ENCODE measurements at regions not wholly inside any gene's neighbourhood (a gene's known extent, or its start where the extent isn't known, plus 50 kb on each side); places are given as distances from the start of the nearest gene placed in this dataset.
"Not testable (repeated sequence)": the region's sequence is repeated elsewhere in the genome, so short reads cannot be mapped to it uniquely, and the experiment has no call there.

DNA sequence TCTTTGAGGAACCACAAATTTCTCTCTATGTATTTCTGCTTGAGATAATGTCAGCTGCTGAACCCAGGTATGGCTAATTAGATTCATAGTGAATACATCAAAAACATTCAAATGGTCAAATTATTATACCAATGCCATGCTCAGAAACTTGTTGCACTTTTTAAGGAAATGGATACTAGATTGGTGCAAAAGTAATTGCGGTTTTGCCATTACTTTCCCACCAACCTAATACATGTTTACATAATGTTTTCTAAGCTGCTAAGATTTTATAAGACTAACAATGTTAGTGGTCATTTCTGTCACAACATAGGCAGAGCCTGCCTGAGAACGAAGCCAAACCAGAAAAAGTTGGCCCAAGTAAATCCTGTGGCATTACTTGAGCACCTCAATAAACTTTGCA is 568.2 kb upstream of the LRATD1 start:
- no peak for DNase-seq (ENCODE audit: low spot score)

DNA sequence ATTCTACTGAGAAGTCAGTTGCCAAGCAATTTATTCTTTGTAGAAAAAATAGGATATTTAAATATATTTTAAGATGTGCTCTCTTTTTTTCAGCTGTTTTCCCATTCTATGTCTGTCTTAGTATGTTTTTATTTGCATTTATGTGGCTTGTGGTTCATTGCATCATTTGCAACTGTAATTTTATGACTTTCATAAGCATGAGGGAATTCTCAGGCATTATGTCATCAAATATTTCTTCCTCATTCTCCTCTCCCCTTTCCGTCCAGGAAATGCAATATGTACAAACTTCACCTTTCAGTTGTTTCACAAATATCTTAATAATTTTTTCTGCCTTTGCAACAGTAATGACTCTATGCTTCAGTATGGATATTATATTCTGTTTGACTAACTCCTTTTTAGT is 560.2 kb upstream of the LRATD1 start:
- no peak for DNase-seq (ENCODE audit: low spot score)

DNA sequence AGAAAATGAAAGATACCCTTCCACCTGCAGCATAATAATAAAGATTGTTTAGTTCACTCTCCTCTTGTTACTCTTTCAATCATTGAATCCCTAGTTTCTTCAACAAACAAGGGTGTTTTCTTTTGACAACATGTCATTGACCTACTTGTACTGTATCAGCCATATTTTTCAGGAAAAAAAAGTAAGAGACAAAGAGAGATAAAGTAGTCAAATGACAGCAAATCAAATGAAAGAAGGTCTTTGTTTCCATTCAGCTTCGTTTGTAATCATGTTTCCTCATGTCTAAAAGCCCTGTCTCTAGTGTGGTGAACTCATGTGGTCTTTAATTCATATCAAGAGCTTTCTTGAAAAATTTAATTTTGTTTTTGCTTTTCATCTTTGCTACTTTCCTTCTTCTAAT is 557.8 kb upstream of the LRATD1 start:
- DNase-seq (ENCODE audit: low spot score) = no peak

DNA sequence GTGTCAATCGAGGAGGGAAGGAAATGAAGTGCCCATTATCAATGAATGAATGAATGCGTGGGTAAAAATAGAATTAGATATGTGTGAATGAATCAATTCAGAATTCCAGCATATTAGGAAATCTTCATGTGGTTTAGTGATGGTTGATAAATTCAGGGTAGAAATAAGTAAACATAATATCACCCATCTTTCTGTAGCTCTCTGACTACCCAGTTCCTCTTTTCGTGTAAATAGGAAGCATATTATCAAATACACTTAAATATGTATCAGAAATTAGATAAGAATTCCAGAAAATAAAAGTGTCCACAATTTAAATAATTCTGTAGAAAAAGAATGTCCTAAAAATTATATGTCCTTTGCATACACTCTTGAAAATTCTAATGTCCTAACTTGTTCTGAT is 552.9 kb upstream of the LRATD1 start:
- DNase-seq (ENCODE audit: low spot score) = no peak

DNA sequence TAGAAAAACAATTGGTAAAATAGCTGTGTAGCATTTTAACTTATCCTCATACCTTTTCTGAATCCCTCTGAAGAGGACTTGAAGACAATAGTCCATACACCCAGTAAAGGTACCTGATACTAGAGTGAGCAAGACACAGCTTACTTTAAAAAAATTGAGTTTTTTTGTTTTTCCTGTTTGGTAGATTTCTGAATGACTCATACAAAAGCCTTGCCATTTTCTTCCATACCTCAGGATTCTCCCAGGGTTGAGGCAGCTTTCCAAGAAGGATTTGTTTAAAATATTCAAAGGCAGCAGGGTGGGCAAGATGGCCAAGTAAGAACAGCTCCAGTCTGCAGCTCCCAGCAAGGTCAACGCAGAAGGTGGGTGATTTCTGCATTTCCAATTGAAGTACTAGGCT is 551.0 kb upstream of the LRATD1 start:
- DNase-seq (ENCODE audit: low spot score) = no peak

DNA sequence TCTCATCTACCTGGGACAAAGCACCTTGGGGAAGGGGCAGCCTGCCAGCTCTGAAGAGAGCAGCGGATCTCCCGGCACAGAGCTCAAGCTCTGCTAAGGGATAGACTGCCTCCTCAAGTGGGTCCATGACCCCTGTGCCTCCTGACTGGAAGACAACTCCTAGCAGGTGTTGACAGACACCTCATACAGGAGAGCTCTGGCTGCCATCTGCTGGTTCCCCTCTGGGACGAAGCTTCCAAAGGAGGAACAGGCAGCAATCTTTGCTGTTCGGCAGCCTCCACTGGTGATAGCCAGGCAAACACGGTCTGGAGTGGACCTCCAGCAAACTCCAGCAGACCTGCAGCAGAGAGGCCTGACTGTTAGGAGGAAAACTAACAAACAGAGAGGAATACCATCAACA is 549.9 kb upstream of the LRATD1 start:
- DNase-seq (ENCODE audit: low spot score) = no peak

DNA sequence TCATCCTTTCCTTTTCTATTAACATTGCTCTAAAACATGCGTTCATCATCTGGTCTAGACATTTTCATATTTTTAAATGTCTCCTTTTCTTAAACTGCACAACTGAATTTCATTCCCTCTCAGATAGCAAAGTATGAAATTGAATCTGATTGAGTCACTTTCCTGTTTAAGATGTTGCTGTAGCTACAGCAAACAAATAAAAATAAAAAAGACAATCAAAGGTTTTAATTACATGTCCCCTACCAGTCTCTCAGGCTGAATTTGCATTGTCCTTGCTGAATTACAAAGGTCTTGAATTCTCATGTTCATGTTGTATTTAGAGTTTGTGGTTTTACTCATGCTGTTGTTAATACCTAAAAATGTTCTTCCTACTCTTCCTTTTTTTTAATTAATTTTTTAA is 537.9 kb upstream of the LRATD1 start:
- DNase-seq (ENCODE audit: low spot score) = no peak

DNA sequence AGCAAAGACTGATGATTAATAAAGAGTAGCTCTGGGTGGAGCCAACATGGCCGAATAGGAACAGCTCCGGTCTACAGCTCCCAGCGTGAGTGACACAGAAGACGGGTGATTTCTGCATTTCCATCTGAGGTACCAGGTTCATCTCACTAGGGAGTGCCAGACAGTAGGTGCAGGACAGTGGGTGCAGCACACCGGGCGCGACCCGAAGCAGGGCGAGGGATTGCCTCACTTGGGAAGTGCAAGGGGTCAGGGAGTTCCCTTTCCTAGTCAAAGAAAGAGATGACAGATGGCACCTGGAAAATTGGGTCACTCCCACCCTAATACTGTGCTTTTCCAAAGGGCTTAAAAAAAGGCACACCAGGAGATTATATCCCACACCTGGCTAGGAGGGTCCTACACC is 533.4 kb upstream of the LRATD1 start:
- DNase-seq (ENCODE audit: low spot score) = not testable (repeated sequence)

DNA sequence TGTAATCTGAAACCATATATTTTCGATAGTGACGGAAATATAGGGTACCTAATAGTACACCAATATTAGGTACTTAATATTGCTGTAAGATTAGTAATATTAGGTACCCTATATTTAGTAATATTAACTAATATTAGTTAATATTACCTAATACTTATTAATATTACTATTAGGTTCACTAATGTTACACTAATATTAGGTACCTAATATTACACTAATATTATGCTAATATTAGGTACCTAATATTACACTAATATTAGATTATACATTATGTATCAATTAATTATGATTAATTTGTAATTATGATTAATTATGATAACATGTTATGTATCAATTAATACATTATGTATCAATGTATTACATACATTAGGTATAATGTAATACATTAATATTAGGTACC is 518.2 kb upstream of the LRATD1 start:
- DNase-seq (ENCODE audit: low spot score) = no peak

DNA sequence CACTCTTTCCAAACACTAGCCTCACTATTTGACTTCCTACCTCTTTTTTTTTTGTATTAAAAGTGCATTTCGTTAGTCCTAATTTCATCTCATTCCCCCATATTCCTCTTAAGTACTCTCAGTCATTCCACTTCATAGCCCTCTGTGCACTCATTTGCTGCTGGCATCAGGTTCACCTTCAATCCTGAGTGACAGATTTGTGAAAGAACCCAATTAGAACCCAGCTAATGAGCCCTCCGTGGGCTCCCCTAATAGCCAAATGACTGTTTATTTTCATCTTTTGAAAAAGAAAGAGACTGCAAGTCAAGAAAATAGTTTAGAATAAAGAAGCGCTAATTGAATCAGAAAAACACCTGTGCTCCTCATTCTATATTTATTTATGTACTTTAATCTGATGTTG is 512.1 kb upstream of the LRATD1 start:
- DNase-seq (ENCODE audit: low spot score) = no peak

DNA sequence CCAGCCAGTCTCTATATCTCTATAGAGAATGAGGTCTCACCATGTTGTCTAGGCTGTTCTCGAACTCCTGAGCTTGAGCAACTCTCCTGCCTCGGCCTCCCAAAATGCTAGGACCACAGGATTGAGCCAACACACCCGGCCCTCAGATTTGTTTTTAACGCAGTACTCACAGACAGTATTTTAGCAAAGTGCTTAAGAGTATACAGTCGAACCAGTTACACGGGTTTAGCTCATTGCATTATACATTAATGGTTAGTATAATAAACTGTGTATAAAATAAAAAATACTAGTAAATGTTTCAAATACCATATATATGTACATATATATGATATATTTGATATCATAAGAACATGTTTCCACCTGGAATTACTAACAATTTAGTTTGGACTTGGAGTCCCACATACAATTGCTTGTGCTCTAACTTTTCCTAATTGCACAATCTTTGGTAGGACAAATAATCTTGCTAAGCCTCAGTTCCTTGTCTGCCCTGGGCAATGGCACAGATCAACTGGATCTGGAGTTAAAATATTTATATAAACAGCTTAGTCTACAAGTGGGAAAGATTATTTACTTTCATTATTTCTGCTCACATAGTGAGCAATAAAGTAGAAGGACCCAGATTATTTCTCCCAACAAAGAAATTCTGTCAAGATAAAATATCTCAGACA is 508.9 kb upstream of the LRATD1 start:
- DNase-seq (ENCODE audit: low spot score) = no peak

DNA sequence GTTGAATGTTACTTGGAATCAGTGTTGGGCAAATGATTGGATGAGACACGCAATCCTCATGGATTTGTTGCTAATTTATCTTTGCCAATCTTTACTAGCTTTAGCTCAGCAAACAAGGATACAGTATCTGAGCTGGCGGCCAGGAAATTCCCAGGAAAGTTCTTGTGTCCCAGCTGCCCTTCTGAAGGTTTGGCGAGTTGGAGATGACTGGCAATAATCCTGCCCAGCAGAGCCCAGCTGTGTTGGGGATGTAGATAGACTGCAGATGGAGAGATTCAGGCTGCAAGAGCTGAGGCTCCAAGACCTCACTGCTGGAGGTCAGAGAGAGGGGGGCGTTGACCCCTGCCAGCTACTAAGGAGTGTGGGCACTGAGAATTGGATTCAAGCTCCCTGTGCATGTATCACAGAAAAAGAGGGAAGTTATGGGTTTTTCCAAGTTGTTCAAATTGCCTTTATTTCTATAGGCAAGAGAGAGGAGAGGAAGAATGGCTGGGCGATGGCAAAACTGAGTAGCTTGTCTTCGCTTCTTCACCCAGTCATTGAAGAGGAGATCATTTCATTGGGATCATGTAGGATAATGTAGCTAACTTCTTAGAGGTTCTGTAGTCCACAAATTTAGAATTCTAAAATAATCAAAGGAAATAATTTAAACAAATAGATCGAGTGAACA is 506.8 kb upstream of the LRATD1 start:
- DNase-seq (ENCODE audit: low spot score) = no peak

DNA sequence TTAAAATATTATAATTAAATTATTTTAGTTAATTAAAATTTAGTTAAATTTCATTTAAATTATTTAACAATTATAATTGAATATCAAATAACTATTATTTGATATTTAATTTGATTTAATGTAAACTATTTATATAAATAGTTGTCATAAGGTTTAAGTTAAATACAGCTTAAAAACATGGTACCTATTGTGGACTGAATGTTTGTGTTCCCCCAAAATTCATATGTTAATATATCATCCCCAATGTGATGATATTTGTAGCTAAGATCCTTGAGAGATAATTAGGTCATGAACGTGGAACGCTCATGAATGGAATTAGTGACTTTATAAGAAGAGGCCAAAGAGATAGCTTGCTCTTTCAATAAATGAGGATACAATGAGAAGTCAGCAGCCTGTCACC is 505.7 kb upstream of the LRATD1 start:
- DNase-seq (ENCODE audit: low spot score) = no peak

DNA sequence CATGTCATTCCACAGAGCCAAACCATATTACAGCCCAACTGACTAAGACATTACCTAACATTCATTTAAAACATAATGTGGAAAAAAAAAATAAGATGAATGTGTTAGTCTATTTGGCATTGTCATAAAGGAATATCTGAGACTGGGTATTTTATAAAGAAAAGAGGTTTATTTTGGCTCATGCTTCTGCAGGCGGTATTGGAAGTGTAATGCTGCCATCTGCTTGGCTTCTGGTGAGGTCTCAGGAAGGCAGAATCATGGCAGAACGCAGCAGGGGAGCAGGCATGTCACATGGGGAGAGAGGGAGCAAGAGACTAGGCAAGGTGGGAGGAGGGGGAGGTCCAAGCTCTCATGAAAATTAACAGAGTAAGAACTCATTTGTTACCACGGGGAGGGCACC is 504.8 kb upstream of the LRATD1 start:
- no peak for DNase-seq (ENCODE audit: low spot score)

DNA sequence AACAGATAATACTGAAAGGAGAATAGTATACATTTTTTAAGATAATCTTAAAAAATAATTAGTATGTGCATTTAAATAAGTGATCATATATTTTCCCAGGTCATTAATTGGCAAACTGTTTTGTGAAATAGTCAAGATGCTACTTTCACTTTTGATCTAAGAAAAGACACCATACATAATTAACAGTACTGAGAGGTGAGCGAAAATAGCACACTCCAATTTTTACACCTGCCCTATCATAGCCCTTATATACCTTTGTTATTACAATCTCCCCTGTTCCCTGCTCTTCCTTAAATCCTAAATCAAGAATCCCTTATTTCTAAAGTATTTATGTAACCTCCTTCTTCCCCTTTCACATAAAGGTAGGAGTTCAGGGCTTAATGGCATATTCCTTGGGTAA is 500.1 kb upstream of the LRATD1 start:
- no peak for DNase-seq (ENCODE audit: low spot score)

DNA sequence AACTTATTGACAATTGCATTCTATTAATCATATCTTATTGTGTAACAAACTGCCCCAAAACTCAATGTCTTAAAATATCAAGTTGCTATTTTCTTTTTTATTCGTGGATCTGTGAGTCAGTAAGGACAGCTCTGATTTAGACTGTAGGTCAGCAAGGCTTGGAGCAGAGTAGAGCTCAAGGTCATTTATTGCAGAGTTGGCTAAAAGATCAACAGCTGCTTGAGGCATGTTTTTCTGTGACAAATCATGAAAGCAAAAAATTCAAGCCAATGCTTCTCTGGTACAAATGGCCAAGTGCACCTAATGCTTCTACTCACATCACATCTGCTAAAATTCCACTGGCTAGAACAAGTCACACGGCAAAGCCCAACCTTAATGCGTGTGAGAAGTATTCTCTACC is 497.7 kb upstream of the LRATD1 start:
- no peak for DNase-seq (ENCODE audit: low spot score)

DNA sequence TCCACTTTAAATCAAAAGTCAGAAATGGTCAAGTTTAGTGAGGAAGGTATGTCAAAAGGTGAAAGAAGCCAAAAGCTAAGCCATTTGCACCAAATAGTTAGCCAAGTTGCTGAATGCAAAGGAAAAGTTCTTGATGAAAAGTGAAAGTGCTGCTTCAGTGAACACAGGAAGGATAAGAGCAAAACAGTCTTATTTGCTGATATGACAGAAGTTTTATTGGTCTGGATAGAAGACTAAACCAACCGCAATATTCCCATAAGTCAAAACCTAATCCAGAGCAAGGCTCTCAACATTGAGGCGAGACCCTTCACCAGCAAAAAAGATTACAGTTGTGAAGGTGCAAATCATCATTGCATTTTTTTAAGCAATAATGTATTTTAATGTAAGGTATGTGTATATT is 496.5 kb upstream of the LRATD1 start:
- DNase-seq (ENCODE audit: low spot score) = no peak

DNA sequence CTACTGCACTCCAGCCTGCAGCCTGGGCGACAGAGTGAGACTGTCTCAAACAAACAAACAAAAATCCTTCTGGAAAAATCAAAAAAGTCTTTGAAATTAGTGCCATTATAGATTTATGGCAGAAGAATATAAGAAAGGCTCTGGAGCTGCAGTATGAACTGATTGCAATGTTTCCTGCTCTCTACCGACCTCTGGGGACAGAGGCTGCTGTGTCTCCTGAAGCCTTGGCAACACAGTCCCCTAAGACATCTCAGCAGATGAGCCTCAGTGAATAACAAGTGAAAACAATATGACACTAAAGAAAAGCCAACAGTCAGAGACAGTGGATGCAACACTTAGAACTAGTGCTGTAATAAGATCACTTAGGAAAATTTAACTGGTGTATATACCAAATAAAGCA is 494.9 kb upstream of the LRATD1 start:
- no peak for DNase-seq (ENCODE audit: low spot score)

DNA sequence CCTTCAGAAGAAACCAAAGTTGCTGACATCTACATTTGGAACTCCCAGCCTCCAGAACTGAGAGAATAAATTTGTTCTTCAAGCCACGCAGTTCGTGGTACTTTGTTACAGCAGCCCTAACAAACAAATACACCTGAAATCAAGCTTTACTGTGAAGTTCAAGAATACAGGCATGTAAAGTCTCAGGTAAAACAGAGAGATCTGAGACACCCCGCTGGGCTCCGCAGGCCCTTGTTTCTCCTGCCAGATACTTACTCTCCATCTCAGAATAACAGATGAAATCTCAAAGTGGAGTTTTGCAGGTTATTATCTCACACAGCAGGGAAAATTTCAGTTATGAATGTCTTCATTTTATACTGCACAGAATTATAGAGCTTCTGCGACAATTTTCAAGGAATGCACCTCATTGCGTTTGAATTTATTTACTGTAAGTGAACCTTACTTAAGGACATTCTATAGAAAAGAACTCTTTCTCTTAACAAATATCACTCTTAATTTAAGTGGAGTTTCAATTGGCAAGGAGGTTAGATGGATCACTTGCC is 492.4 kb upstream of the LRATD1 start:
- no peak for DNase-seq (ENCODE audit: low spot score)

DNA sequence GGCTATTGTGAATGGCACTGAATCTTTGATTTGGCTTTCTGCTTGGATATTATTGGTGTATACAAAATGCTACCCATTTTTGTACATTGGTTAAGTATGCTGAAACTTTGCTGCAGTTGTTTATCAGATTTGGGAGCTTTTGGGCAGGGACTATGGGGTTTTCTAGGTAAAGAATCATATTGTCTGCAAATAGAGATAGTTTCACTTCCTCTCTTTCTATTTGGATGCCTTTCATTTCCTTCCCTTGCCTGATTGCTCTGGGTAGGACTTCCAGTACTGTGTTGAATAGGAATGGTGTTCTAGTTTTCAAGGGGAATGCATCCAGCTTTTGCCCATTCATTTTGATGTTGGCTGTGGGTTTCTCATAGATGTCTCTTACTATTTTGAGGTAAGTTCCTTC is 489.1 kb upstream of the LRATD1 start:
- no peak for DNase-seq (ENCODE audit: low spot score)

DNA sequence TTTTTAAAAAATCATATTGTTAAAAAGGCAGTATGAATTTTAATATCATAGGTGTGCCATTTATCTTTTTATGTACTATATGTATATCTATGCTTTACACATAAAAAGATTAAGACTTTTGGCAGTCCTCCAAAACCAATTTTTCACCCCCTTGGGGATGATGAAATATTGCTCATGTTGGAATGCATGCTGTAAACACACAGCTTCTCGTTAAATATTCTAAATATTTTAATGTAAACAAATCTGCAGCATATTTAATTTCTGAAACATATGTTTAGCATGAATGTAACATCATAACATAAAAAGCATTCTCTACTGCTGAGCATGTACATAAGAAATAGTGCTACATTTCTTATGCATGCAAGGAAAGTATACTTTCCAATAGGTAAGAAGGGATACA is 484.3 kb upstream of the LRATD1 start:
- DNase-seq (ENCODE audit: low spot score) = no peak

DNA sequence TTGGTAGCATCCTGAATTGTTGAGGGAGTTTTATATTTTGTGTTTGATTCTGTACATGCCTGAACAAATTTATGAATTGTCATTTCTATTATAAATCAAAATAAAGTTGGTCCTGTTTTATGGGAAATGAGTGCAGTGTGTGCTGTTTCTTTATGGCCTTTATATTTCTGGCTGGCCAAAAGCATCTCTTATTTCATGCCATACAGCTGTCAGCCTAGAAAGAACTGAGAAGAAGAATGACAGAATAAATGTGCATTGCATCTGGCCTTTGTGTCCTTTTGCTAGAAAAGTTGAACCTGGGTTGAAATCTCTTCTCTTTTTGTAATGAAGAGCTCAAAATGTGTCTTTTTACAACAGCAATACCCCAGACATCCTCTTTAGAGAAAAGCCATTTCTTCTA is 474.7 kb upstream of the LRATD1 start:
- DNase-seq (ENCODE audit: low spot score) = no peak

DNA sequence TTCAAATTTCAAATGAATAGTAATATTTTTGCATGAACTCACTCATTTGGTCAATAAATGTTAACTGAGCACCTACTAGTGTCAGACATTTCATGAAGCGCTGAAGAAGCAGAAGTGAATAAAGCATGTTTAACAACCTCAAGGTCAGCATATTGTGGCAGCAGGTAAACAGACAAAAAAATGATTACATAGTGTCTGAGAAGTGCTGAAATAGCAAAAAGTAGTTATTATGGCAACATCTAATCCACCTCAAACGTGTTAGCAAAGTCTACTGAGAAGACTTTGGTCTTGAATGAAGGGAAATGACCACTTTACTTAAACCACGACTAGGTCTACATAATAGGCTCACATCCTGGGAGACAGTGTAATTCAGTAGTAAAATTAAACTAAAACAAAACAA is 452.2 kb upstream of the LRATD1 start:
- DNase-seq (ENCODE audit: low spot score) = no peak

Data from cerebellar cortex (tissue), 1 donor.